Eye (tissue), 1 donor: ENCODE measurements at regions not wholly inside any gene's neighbourhood (a gene's known extent, or its start where the extent isn't known, plus 50 kb on each side); places are given as distances from the start of the nearest gene placed in this dataset.
A peak's percentile ranks its signal among the peaks of the same experiment; 100 is the strongest.
"Not testable (repeated sequence)": the region's sequence is repeated elsewhere in the genome, so short reads cannot be mapped to it uniquely, and the experiment has no call there.

Experiments used
- DNase-seq: peaks from one replicate; pipeline ENCODE4 v3.0.0-alpha.2; 2015

DNA sequence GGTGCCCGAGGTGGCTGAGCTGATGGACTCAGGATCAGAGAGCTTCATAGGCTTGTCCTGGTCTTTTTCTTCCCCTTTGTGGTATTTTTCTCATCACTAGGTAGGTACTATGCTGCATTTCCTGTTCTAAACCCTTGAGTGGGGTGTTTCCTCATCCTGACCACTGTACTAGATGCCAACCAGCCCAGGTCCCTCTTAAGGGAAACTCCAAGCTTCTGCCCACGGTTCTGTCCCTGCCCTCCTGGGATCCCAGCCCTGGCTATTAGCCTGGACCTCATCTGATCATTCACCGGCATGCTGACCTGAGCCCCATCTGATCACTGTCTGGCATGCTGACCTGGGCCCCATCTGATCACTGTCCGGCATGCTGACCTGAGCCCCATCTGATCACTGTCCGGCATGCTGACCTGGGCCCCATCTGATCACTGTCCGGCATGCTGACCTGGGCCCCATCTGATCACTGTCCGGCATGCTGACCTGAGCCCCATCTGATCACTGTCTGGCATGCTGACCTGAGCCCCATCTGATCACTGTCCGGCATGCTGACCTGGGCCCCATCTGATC, 207.6 kb downstream of the NDUFA10 start:
- not testable (repeated sequence) for DNase-seq

DNA sequence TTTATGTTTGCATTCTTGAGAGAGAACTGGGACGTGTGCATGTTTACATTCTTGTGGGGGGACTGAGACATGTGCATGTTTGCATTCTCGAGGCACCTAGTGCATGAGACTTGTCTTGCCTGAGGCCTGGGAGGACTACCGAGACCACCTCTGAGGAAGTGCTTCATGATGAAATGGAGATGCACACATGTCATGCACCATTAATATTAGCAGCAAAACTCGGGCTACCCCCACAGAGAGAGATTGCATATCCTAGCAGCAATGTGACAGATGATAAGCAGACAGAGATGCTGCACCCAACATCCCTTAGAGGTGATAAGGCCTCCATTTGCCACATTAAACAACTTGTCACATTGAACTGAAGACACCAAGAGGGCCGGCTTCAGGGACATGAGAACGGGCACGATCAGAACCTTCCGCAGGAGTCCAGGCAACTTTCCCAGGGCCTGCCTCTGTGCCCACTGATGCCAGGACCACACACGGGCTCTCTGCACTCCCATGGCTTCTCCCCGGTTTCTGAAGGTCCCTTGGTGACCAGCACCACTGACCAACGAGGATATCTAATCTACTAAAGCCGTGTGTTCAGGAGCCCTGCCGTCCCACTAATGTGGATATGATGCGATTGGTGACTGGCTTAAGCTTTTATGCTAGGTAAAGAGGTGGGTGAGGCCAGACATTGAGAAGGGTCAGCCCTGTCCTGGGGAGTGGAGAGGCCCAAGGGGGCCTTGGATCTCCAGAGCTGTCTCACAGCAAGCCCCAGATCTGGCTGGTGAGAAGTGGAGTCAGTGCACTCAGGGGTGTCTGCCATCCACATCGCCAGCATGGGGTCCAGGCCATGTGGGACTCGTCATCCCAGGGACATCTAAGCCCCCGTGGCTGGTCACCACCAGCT, 208.3 kb downstream of the NDUFA10 start:
- DNase-seq, result no peak

DNA sequence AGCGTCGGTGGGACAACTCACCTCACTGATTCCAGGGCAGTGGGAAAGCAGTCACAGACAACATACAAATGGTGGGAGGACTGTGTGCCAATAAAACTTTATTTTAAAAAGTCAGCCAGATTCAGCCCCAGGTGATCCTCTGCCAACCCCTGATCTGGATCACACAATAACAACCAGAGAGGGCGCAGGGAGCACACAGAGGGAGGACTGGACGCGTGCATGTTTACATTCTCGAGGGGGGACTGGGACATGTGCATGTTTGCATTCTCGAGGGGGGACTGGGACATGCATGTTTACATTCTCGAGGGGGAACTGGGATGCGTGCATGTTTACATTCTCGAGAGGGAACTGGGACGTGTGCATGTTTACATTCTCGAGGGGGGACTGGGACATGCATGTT, 209.5 kb downstream of the NDUFA10 start:
- no peak for DNase-seq

DNA sequence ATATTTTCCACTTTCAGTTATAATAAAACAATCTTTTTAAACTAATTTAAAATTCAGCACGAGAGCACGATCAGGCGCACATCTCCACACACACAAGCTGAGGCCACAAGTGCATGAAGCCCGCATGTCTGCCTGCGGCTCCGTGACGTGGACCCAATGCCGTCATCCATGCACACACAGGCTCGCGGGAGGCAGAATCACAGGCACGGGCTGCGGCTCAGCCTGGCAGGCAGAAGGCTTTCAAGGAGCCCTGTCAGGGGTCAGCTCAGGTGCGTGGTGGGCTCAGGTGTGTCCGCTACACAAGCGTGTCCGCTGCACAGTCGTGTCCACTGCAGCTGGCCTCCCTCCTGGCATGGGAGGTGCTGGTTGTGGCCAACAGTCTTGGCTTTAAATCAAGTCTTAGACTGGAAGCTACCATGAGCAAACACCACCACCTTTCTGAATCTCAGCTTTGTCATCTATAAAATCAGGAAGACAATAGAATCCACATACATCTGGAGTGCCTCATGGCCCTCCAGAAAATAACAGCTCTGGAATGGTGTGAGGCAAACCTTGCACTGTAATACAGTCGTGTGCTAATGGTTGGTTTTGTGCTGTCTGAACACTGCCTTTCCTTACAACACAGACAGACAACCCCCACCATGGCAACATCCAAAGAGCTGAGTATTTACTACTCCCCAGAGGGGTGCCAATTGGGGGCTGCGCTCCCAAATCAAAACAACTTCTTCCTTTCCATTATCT, 210.1 kb downstream of the NDUFA10 start:
- DNase-seq, result peak; percentile 18

DNA sequence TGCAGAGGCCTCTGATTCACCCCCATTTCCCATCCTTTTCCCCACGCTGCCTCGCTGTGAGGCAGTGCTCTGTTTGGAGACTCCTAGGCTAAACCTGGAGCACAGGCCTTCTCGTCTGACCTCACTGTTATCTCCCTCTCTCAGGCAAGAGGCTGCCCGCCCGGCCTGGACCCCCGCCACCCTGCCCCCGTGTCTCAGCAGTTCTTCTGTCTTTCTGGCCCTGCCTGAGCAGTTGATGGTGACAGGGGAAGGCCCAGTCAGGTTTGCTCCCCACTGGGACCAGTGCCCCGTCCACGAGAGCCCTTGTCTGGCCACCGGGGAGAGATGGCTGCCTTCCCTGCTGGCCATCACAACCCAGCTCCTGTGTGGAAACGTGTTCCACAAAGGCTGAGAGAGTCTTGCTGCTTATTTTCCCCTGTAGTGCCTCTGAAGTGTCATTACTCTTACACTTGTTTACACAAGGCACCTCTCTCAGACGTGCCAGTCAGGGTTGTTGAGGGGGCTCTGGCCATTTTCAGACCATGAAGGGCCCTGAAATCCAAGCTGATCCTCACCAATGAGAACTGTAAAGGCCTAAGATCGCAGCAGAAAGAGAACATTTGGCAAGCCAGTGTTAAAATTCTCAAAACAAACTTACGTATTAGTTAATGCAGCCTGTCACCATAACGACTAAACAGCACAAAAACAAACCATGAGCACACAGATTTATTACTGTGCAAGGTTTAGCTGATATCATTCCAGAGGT, 210.9 kb downstream of the NDUFA10 start:
- DNase-seq, result peak; percentile 63

DNA sequence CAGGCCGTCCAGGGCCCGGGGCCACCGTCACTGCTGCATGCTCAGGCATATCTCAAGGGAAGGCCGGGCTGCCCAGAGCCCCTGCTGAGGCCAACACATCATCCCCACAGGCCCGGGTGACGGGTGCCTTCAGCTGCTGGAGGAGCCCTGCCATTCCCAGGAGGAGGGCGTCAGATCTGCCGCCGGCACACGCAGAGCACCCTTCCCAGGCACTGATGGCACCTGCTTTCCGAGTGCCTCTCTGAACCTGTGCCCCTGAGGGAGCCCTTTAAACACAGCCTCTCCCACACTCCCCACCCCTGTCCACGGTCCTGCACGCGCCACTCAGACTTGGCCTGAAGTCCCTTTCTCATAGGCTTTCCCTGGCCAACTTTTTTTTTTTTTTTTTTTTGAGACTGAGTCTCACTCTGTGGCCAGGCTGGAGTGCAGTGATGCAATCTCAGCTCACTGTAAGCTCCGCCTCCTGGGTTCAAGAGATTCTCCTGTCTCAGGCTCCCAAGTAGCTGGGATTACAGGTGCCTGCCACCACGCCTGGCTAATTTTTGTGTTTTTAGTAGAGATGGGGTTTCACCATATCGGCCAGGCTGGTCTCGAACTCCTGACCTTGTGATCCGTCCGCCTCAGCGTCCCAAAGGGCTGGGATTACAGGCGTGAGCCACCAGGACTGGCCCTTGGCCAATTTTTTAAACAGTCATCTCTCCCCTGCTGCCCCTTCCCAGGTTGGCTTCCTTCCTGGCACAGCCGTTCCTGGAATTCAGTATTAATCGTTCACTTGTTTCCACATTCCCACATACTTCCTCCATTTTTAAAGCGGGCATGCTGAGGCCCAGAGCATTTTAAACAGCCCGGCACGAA, 211.7 kb downstream of the NDUFA10 start:
- DNase-seq, result no peak

DNA sequence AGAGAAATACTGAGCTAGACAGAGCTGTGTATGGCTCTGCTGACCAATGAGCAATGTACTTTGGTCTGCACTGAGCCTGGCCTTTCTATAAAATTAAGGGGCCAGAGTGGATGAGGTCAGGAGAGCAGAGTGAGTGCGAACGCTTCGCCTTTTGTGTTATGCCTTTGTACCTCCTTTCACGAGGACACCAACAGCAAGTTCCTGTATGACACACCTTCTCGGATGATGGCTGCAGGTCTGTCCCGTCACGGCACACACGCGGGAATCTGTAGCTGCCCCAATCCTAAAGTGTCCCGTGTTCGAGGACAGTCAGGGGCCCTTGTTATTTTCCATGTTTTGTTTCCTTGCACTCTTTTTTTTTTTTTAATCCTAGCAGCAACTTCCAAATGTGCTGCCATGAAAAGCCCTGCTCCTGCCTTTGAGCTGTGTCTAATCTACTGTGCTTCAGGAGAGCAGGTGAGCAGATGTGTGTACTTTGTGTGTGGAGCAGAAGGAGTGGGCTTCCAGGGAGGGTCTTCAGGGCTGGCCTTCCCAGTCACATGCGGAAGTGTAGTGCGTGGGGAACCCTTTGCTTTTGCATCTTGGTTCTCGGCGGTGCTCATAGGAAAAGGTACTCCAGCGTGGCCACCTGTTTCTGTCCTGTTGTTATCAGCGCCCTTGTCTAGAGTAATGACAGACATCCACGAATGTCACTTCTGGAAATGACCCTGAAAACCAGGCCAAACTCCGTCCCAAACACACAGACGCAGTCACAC, 213.2 kb downstream of the NDUFA10 start:
- DNase-seq, result no peak

DNA sequence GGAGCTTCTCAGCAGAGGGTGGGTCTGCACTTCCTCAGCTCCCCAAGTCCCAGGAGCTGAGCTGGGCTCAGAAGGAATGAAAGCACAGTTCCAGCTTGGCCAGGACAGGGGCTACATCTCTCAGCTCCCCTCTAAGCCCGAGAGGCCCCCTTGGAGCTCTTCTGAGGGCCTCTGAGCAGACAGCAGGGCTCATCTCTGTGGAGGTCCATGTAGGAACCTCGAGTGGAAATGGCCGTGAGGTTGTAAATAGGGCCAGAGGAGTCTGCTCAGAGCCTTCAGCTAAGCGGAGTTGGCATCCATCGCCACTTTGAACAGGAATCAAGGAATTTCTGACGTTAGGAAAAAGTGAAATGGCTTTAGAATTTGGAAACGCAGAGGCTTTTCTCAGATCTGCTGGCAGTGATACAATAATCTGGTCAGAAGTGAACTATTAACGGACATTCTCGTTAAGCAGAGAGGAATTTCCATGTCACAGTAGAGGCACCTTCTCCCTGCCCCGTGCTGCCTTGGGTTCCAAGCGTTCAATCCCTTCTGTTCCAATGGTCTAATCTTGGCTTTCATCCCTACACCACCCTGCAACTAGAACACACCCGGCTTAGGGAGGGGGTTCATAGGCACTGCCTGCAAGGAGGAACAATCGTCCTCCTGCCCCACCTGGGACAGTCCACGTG, 213.9 kb downstream of the NDUFA10 start:
- peak; percentile 30 for DNase-seq

DNA sequence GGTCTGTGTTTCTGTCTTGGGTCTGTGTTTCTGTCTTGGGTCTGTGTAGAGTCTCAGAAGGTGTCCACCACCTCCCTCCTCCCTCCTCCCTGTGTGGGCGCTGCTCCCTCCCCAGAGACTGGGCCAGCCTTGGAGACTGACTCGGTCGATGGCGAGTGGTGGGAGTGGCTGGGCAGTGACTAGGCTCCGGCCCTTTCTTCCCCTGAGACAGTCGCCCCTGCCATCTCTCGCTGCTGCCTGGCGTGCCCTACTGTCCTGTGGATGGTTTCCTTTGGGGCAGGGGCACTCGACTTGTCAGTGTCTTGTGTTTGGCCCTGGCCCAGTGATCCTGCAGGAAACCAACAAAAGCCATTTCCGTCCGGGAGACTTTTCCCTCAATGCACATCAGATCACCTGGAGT, 215.8 kb downstream of the NDUFA10 start:
- no peak for DNase-seq

DNA sequence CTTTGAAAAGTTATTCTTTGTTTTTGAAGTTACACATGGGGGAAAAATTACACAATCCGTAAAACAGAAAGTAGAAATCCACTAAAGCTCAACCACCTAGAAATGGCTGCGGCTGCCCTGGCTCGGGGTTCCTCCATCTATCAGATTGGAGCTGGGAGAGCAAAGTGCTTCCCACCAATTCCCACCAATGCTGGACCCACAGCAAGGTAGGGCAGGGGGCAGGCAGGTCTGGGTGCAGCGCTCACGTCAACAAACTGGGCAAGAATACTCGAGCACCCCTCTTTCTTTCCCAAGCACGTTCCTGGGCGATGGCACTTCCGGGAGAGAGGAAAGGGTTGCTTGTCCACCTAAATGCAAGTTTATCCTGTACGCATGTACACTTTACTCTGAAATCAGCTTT, 217.6 kb downstream of the NDUFA10 start:
- DNase-seq, result no peak

DNA sequence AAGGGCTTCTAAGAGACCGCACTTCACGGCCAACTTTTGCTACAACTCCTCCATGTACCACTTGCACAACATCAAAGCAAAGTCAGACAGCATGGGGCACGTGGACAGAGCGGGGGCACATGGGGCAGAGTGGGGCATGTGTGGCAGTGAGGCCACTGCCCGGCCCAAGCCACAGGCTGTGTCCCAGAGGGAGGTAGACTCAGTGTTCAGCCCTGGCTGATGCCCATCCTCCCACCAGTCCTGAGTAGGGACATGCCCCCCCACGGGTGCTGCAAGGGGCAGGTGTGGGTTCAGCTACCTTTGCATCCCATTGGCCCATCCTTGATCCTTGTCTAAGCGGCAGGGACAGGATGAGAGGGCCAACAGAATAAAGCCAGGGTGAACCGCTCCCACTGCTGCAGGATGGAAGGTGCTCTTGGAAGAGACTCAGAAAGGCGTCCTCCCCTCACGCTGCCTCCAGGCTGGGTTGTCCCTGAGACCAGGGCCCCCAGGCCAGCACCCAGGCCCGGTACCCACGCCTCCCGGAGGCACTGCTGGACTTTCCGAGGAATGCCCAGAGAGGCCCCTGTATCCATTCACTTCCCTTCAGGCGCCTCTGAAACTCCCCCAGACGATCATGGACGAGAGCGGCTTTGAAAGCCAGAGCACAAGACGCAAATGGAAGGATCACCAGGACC, 218.2 kb downstream of the NDUFA10 start:
- no peak for DNase-seq

DNA sequence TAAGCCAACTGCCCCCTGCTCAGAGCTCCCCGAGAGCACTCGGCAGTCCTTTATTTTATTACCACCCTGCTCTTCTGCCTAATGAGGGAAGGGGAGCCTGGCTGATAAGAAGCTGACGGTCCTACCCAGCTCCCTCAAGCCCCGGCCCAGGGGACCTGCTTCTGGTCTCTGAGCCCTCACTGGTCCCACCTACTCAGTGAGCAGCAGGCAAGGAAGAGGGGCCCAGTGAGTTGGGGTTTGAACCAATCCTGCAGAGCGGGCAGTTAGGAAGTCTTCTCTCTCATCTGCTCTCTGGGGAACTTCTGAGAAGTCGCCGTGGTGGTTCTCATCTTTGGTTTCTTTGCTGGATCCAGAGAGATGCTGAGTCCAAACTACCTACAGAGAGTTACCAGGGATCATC, 218.9 kb downstream of the NDUFA10 start:
- no peak for DNase-seq

DNA sequence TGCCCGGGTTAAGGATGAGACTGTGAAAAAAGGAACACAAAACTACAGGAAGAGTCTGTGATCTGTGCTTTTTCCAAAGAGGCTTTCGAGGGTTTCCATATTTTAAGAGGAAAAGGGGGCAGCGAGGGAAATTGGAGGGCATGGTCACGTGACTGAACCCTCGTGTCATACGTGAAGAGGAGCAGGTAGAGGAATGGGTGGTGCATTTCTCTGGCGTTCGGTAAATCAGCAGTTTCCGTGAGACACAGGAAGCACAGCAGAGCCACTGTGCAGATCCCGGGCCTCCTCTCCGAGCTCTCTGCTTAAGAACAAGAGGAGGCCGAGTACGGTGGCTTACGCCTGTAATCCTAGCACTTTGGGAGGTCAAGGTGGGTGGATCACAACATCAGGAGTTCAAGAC, 219.7 kb downstream of the NDUFA10 start:
- no peak for DNase-seq

DNA sequence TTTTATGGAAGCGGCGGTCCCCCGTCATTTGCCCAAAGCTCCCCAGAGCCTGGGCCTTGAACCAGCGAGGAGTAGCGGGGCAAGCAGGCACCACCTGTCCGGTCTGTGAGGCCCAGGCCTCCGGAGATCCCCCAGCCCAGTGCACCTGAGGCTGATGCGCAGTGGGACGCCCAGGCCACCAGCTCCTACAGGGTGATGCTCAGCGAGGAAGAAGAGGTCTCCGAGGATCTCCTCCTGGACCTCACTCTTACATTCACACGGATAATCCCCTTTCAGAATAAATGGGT, 220.2 kb downstream of the NDUFA10 start:
- no peak for DNase-seq

DNA sequence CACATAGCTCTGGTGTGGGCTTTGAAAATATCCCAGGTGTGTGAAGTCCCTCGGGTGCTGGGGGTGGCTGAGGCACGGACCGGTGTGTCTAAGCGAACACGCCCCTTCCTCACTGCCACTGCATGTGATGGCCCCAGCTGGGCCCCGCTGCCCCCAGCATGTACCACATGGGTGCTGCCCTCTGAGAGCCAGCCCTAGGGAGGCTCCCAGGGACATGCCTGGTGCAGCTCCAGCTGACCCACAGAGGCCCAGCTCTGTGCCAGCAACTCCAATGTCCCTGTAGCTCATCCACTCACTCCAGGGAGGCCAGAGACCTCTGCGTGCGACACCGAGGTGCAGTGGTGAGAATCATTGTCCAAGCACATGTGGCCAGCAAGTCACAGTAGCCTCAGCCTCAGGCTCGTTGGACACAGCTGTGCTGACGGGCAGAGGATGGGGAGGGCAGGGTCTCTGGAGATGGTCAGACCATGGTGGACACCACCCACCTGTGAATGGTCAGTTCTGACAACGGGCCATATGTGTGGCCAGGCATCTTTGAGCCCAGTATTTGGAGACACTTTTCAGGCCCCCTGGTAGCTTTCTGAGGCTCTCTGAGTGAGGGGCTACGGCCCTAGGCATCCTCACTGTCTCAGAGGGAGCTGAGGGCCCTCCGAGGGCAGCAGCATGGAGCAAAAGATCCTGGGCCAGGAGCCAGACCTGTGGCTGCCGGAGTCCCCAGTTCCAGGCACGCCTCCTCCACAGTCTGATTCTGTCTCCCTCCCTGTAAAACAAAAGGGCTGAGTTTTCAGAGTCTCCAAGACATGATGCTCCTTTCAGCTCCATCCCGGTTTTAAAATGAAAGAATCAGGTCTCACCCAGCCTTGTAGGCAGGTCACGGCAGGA, 220.7 kb downstream of the NDUFA10 start:
- DNase-seq, result no peak

DNA sequence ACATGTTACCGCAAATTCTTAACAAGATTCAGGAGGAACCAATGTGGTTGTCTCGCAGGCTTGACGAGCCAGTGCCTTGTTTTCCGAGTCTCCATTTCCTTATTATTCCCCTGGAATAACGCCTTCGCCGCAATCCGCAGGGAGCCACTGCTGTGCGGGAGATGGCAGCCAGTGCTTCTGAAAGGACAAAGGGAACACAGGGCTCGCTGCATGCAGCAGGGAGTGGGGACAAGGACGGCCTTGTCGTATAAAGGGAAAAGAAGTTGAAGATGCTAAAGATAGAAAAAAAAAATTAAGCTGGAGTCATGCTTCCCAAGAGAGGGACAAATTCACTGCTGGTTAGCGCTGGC, 221.4 kb downstream of the NDUFA10 start:
- no peak for DNase-seq

DNA sequence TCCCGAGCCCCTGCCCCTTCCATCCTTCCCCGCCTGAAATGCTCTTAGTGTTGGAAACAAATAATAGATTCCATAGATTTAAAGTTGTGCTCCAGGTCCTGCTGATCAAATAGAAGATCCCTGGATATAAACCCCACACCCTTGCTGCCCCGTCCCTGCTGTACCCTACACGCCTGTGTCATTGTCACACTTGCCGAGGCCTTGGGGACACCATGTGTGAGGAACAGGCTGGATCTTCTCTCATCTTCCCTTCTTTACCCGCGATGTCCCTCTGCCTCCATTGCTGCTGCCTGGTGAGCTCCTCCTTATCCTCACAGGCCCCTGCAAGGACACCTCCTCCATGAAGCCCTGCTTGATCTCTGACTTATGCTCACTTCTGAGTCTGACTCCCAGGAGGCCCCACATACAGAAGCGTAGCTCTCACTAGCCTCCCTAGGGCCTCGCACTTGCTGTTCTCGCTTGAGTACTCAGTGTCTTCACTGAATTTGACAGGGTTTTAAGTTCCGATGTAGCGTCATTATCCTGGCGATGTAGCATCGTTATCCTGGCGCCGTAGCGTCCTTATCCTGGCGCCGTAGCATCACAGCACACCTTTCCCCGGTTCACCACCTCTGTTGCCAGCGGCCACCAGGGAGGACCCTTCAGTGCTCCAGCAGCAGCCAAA, 221.9 kb downstream of the NDUFA10 start:
- DNase-seq, result no peak

DNA sequence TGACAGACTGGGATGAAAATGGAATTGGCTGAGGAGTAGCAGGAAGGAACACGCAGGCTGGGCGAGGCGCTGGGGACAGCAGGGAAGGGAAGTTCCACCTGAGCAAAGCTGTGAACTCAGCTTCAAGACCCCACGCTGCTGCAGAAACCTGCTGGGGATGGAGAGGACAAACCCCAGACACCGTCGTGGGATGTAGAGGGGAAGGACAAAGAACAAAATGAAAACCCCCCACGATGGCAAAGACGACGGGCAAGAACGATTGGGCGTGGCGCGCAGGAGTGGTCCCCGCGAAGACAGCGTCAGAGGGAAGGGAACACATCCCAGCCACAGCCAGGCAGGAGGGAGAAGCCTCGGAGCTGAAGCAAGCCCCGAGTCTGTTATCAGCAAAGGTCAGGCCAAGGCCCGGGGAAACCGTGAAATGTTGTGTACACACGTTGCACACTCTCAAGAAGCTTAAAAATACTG, 222.9 kb downstream of the NDUFA10 start:
- DNase-seq, result no peak
